GM19372 (cell line): ENCODE measurements at regions not wholly inside any gene's neighbourhood (a gene's known extent, or its start where the extent isn't known, plus 50 kb on each side); places are given as distances from the start of the nearest gene placed in this dataset.
A peak's percentile ranks its signal among the peaks of the same experiment; 100 is the strongest.
"Not testable (repeated sequence)": the region's sequence is repeated elsewhere in the genome, so short reads cannot be mapped to it uniquely, and the experiment has no call there.

Source experiments
- ATAC-seq: cut with Tn5 transposase; IDR thresholded peaks from one replicate; pipeline ENCODE4 v1.9.1; 2021; ENCODE audit warnings: mild to moderate bottlenecking, low read depth, moderate library complexity; ENCODE audit not compliant: unreplicated experiment

DNA sequence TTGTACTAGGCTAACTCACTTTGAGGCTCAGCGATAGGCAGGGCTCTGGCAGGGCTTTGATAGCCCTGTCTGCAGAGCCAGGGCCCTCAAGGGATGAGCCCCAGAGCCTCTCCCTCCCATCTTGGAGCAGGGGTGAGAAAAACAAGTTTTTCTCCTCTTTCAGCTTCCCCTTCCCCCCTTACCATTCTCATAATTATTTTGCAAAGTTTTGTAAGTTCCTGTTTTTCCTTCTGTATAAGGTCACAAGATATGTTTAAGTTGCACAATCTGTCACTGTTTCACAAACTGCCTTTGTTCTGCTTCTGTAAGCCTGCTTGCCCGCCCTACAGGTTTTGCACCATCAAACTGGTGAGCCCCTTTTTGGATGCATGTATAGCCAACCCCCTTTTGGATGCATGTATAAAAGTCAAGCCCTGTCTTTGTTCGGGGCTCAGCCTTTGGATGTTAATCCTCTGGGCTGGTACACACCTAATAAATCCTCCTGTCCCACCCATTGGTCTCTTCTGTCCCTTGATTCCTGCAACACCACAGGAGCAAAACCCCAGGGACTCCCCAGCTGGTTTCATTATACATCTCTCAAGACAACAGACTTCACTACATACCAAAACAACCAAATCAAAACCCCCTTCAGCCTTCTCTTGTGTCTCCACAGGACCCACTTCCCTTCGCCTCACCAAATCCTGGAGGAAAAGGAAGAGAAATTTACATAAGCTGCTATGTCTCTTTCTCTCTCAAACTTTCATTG is 52.5 kb upstream of the RESF1 start:
- no peak for ATAC-seq

DNA sequence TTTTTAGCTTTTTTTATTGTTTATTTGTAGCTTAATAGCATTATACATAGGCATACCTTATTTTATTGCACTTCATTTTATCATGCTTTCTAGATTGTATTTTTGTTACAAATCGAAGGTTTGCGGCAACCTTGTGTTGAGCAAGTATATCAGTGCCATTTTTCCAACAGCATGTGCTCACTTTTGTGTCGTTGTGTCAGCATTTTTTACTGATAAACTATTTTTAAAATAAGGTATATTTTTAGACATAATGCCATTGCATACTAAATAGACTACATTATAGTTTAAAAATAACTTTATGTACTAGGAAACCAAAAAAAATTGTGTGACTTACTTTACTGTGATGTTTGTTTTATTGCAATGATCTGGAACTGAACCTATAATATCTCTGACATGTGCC is 56.2 kb upstream of the RESF1 start:
- ATAC-seq = no peak

- ATAC-seq = no peak
These were observed 58.9 kb upstream of the RESF1 start for GRCh38 chr12:31900271-31900670.

DNA sequence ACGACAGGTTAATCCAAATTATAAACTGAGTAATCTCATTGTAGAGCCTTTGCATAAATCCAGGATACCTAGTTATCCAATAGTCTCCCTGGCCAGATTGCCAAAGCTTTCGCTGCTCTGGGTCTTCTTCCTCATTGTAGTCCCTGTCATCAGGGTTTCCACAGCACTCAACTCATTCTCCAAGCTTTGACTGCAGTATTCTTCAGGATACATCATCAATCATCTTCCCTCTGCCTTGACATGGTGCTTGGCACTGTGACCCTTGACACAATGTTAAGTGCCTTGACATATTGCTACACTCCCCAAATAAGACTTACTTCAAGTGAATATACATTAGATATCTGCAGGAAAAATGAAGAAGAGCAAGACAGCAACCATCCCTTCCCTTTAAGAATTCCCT is 60.1 kb upstream of the RESF1 start:
- ATAC-seq = no peak

DNA sequence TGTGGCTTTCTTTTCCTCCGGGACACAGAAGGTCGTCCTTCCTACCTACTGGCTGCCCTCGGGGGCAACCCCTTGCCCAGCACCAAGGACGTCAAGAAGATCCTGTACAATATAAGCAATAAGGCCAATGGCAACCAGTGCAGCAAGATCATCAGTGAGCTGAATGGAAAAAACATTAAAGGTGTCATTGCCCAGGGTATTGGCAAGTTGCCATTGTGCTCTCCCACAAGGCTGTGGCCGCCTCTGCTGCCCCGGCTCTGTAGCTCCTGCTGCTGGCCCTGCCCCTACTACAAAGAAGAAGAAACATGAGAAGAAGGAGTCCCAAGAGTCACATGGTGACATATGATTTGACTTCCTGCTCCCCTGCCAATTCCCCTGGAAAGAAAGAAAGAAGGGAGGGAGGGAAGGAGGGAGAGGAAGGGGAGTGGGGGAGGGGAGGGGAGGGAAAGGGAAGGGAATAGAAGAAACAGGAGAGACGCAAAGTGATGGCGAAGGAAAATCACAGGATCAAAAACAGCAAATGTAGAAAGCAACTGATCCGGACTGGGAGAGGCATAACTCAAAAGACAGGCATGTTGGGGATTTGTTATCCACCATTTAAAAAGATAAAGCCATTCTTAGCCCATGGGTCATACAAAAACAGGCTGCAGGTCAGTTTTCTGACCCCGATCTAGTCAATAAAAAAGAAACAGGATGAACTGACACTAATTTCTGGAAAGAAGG is 61.3 kb upstream of the RESF1 start:
- no peak for ATAC-seq

GRCh38 chr12:31897092-31897491 is 62.1 kb upstream of the RESF1 start:
- ATAC-seq = peak; percentile 9

GRCh38 chr12:31896514-31897039 is 62.6 kb upstream of the RESF1 start:
- peak; percentile 99 for ATAC-seq

- ATAC-seq = no peak
These were observed 63.6 kb upstream of the RESF1 start for GRCh38 chr12:31895449-31896150.

DNA sequence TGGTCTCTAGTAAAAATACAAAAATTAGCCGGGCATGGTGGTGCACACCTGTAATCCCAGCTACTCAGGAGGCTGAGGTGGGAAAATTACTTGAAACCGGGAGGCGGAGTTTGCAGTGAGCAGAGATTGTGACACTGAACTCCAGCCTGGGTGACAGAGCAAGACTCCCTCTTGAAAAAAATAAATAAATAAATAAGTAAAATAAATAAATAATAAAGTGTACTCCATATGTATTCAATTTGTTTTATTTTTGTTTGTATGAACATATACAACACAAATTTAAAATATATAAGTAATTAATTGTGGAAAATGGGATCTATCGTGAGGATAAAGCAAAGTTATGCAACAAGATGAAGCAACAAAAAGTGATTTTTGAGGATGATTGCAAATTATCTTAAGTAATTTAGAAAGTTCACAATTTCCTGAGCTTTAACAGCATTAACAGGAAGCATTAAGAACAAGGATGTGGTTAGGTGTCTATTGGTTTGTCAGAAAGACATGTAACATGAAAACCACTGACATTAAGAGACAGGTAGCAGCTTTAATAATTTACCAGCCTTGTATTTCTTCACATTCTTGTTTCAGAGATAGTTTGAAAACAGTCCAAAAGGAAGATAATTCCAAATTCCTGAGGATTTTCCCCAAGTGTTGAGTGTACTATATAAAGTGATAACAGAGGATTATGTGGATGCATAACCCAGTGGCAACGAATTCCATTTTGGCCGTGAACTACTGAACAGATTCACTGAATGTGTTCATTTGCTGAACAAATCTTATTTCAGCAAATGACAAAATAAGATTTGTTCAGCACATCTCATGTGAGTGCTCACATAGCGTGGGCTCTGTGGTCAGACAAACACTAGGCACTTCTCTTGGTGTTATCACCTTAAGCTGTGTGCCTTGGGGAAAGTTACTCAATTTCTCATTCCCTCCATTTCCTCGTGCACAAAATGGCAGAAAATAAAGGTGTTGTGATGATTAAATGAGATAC is 68.6 kb upstream of the RESF1 start:
- ATAC-seq = no peak

- ATAC-seq = no peak
These were observed 72.0 kb upstream of the RESF1 start for GRCh38 chr12:31887109-31887811.

- not testable (repeated sequence) for ATAC-seq
These were observed 76.5 kb upstream of the RESF1 start for GRCh38 chr12:31882682-31883081.

GRCh38 chr12:31880340-31880739 is 78.9 kb upstream of the RESF1 start:
- ATAC-seq = no peak

DNA sequence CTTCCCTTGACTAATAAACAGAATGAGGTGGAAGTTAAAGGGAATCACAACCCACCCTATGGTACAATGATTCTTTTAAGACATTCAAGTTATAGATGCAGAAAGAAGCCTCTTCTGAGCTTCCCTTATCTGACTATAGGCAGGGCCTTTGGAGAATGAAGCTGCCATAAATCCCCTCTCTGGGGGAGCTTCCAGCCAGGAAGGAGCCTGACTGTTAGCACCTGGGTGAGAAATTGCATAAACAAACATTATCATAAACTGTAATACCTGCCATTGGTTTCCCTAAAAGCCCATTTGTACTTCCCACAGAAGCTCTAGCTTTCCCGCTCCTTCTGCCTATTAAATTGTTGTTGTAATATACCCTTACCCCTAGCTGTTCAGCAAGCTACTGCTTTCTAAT is 81.3 kb upstream of the RESF1 start:
- no peak for ATAC-seq

DNA sequence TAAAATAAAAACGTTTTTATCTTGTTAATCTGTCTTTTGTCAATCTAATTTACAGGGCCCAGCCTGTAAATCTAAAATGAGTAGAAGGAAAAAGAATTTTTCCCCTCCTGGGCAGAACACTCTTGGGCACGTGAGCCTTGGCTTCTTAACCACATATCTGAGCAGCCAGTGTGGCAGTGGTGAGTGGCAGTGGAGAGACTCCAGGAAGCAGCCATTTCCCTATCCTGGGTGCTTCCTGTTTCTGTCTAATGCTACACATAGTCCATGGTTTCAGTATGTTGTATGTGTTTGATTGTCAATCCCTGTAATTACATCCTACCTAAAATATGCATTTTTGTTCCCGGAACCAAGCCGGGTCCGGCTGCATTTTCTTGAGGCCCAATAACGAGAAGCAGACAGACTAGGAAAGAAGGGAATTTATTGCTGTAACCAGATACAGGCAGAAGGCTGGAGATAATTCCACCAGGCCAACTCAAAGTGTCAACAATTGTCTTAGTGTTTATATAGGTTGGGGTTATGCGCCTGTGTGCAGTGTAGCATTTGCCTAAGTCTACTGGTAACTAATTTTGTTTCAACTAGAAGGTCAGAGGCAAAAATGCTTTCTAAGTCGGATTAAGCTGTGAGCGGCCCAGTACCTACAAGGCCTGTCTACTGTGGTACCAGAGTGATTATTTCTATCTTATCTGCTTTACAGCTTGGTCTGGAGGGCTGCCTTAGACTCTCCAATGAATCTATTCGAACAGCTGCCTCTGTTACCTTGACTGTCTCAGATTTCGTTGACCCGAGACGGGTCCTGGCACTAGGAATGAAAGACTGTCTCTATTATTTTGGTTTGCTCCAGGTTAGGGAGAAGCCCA is 82.4 kb upstream of the RESF1 start:
- ATAC-seq = no peak

GRCh38 chr12:31875609-31875964 is 83.6 kb upstream of the RESF1 start:
- no peak for ATAC-seq

GRCh38 chr12:31874961-31875608 is 84.1 kb upstream of the RESF1 start:
- ATAC-seq = peak; percentile 81

- no peak for ATAC-seq
These were observed 86.2 kb upstream of the RESF1 start for GRCh38 chr12:31872831-31873604.
